ENCODE measurements at regions not wholly inside any gene's neighbourhood (a gene's known extent, or its start where the extent isn't known, plus 50 kb on each side); places are given as distances from the start of the nearest gene placed in this dataset.
"Not testable (repeated sequence)": the region's sequence is repeated elsewhere in the genome, so short reads cannot be mapped to it uniquely, and the experiment has no call there.

DNA sequence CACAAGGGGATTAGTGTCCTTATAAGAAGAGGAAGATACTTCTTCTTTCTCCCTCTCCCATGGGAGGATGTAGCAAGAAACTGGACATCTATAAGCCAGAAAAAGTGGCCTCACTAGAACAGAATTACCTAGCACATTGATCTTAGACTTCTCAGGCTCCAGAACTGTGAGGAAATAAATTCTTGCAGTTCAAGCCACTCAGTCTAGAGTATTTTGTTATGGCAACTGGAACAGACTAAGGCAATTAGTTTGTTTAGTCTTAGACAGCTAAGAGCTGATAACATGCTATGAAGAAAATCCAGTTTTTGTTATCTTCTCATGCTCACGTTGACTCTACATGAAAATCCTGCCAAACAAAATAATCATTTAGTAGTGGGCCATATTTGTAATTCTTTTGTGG is 627.6 kb upstream of the PHF14 start:
- no peak for DNase-seq

DNA sequence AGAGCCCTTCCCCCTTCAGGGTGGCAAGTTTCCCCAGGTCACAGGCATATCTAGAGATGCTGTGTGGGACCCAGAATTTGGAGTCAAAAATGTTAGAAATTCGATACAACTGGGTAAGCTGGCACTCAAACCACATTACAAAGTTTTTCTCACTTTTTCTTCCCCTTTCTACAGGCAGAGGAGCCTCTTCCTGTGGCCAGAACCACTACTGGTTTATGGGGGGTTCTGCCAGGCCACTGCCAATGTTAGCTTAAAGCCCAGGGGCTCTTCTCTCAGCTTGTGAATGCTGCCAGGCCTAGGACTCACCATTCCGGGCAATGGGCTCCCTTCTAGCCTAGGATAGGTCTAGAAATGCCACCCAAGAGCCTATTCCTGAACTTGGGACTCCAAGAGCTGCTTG is 617.9 kb upstream of the PHF14 start:
- no peak for DNase-seq

DNA sequence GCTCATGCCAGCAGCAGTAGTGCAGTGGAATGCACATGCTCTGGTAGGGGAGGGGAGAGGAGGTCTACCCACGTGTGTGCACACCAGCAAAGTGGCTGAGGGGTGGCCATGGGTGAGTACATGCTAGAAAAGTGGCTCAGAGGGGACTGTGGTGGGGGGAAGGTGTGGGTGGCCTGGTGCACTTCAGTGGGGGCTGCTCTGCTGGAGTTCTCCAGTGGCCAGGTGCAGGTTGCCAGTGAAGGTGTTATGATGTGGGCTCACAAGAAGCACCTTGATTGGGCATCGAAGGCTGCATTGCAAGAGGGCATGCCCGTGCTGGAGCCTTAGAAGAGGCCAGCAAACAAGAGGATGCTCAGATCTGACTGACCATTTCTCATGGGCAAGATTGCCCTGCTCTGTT is 613.6 kb upstream of the PHF14 start:
- DNase-seq = no peak

DNA sequence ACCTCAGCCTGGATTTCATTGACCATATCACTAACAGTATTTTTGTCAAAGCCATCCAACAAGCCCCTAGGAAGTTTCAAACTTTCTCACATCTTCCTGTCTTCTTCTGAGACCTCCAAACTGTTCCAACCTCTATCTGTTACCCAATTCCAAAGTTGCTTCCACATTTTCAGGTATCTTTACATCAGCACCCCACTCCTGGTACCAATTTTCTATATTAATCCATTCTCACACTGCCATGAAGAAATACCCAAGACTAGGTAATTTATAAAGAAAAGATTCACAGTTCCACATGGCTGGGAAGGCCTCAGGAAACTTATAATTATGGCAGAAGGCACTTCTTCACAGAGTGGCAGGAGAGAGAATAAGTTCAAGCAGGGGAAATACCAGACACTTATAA is 571.9 kb upstream of the PHF14 start:
- DNase-seq = no peak

DNA sequence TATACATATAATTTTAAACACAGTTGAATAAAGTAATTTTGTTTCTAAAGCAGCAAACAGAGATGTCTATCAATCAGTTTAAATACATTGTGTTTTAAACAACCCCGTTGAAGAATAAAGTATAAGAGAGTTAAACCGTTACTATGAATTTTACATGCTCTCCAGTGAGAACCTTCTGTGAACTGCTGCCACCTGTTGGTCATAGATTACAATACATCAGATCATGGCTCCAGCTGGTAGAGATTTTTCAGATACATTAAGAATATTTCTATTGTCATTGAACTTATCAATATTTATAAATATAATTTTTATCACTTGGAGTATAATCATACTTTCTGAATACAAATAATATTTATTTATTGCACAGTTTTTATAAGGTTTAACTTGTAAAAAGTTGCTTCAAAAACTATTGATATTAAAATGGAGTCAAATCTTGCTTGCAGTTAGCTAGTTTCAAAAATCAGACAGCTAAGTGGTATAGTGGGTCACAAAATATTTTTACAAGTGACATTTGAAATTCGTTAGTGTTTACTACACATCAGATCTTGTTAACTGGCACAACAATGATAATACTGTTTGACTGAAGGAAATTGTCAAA is 561.2 kb upstream of the PHF14 start:
- no peak for DNase-seq

DNA sequence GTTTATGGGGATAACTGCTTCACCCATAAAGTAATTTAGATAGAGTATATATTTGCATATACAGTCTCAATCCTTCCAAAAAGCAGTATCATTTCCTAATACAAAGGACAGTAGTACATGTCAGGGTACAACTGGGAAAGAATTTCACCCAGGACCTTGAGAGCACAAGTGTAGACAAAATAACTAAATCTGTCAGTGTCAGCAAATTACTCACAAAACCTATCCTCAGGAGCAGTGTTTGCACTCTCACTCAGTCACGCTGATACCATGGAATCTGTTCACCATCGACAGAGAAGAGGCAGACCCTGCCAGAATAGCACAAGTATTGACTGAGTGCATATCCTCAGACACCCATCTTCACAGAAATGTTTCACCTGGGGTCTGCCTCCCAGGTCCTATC is 554.7 kb upstream of the PHF14 start:
- DNase-seq = no peak

DNA sequence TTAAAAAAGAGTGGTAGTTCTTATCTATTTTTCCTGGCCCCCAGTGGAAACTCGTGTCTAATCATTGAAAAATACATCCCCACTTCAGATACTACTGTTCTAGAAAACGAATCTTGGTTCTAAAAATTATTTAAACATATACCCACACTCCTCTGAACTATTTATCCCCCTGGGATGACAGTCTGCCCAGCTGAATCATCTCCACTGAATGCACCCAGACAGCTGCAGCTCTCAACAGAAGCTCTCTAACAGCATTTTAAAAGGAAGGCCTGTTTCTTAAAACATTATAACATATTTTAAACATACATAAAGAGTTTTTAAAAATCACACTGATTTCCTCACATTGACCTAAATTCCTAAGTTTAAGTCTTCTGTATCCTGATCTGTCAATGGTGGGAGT is 544.6 kb upstream of the PHF14 start:
- DNase-seq = no peak

DNA sequence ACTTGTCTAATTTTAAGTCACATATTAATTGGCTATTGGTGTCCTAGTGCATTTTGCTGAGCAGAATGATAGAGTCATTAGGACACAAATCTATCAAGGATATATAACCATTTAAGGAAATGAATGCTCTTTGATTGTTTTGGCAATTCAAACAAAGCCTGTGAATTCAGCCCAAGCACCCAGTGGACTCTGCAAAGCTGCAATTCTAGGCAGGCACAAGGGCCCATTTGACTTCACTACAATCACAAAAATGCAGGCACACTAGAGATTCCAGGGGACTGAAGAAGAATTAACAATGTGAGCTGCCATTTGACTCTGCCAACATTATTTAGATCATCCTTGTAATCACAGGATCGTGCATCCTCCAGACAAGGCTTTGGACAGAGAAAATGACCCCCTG is 544.2 kb upstream of the PHF14 start:
- no peak for DNase-seq

DNA sequence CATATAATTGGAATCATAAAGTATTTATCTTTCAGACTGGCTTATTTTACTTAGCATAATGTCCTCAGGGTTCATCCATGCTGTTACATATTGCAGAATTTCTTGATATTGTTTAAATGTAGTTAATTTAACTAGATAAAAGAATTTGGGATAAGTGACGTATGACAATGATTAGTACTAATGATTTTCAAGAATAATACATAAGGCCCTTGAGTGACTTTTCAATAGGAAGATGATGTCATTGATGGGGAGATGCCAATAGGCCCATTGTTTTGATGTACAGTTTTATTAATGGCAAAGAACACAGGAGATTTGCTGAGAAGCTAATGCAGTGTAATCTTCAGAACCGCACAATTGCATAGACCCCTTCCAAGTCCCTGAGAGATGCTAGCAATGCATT is 537.4 kb upstream of the PHF14 start:
- no peak for DNase-seq

DNA sequence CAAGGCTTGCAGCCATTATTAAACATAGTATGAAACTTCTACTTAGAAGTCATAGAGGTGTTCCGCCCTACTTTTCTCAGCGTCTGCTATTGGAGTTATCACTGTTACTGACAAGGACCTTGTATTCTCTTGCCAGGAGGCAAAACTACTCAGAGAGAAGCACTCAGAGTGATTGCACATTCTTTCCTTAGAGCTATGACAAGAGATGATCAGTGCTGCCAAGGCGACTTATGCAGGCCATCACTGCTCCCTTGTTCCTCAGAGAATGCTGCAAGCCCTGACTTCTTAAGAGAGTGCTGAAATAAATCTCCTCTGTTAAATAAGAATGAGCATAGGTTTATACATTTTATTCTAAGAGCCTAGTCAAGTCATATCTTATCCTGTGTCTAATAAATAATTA is 534.6 kb upstream of the PHF14 start:
- no peak for DNase-seq

DNA sequence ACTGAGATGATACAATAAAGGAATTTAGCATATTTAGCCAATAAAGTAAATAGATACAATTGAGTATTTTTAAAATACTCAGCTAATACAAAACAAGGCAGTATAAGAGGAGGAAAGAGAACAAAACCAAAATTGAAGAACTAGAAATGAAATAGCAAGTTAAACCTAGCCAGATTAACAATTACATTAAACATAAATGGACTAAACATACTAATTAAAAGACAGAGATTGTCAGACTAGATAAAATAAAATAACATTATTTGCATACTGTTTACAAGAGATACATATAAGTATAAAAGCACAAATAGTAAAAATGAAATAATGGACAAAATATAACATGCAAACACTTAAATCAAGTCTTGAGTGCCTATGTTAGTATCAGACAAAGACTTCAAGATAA is 517.7 kb upstream of the PHF14 start:
- no peak for DNase-seq

DNA sequence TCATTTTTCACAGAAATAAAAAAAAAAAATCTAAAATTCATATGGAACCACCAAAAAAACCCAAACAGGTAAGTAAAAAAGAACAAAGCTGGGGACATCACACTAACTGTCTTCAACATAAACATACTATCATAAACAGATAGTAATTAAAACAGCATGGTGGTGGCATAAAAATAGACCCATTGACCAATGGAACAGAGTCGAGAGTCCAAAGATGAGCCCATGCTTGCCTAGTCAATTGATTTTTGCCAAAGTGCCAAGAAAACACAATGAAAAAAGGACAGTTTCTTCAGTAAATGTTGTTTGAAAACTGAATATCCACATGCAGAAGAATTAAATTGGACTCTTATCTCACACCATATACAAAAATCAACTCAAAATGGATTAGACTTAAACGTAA is 513.2 kb upstream of the PHF14 start:
- no peak for DNase-seq

DNA sequence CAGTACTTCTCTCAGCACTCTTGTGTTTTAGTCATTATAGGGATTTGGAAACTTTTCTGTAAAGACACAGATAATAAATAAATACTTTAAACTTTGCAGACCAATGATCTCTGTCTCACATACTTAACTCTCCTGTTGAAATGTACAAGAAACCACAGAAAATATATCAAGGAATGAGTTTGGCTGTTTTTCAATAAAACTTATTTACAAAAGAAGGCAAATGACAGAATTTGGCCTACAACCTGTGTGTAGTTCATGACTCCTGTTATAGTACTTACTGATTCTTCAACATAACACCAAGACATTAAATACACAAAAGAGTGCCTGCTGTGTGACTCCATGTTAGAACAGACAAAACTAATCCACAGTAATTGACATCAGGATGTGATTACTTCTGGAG is 510.0 kb upstream of the PHF14 start:
- DNase-seq = no peak

DNA sequence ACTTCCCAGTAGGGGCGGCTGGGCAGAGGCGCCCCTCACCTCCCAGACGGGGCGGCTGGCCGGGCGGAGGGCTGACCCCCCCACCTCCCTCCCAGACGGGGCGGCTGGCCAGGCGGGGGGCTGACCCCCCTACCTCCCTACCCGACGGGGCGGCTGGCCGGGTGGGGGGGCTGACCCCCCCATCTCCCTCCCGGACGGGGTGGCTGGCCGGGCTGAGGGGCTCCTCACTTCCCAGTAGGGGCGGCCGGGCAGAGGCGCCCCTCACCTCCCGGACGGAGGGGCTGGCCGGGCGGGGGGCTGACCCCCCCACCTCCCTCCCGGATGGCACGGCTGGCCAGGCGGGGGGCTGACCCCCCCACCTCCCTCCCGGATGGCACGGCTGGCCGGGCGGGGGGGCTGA is 508.1 kb upstream of the PHF14 start:
- not testable (repeated sequence) for DNase-seq

DNA sequence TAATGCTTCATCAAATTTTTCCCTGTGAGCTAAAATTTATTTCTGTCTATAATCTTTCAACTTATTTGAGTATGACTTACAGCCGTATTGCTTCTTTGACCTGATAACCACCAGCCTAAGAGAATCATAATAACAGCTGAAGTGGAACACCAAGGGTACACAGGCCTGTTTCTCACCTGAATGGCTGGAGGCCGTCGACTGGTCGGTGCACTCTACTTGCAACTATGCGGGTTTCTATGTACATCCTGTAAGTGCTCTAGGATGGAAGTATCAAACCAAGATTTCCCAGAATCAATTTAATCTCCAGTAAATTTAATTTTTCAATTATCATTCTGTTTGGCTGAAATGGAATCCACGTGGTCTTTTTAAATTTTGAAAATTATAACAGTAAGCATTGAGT is 504.8 kb upstream of the PHF14 start:
- no peak for DNase-seq

DNA sequence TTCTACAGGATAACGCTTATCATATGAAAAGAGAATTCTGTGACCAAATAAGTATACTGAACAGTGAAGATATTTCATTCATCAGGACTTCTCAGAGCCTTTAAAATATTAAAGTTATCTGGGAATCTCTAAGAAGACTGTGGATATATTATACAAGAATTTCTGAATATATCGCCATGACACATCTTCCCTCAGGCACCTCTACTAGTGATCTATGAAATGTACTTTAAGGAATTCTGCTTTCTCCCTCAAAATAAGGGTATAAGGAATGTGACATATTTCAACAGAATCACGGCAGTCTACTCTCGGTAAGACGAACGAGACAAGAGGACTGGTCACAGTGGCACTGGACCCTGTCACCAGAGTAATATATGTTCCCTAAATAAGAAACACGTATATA is 504.2 kb upstream of the PHF14 start:
- DNase-seq = no peak

DNA sequence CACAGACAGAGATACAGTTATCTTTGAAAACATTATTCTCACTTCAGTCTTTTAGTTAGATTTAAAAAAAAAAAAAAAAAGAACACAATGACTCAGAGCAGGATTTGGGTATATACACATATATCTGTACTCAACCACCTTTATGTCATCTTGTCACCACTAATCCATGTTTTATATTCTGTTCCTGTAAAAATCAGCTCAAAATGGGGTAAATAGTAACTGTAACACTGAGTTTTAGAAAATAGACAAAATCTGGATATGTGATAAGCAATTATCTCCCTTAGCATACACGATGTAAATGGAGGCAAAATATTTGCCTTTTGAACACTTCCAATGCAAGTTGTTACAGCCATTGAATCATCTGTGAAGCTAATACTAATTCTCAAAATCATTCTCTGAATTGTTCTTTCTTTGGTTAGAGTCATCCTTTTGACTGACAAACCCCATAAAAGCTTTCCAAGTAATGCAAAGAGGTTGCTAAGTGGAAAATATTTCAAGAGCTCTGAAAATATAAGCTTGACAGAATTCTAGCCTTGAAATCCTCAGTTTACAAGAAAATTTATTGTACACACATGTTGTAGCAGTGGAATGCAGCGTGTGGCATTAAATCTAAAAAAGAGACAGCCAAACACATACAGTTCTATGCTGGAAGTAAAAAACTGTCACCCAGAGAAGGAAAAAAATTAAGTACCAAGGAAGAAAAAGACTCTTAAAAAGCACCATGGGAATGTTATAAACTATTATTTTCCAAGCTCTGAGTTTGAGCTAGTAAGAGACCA is 502.2 kb upstream of the PHF14 start:
- no peak for DNase-seq

DNA sequence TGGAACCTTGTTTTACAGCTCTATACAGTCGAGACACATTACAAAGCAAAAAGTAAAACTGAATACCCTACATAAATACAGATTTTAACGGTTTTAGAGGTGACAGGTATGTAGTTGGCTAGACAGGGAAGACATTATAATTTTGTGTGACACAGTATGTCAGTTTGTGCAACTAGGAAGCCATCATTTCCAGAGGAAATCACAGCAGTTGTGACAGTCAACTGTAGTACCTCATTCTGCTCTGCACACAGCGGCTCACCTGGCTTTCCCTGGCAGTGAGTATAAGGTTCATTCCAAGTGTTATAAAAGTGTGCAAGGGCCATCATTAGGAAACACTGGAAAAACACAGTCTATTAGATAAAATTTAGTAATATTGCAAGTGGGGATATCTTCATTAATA is 501.6 kb upstream of the PHF14 start:
- no peak for DNase-seq

DNA sequence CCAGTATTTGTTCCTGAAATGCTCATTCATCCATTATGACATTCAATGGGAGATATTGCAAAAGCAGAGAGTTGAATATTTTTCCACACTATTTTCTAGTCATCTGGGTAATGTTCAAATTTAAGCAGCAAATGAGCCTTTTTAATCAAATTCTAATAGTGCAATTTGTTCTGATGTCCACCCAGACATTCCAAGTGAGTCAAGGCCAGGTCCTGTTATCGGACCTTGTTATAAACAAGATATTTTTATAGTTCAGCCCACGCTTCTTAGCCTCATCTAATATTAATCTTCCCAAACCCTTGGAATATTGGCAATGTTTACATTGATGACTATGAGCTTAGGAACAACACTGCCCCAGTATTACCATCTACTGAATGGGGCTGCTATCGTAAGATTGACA is 500.1 kb upstream of the PHF14 start:
- no peak for DNase-seq

DNA sequence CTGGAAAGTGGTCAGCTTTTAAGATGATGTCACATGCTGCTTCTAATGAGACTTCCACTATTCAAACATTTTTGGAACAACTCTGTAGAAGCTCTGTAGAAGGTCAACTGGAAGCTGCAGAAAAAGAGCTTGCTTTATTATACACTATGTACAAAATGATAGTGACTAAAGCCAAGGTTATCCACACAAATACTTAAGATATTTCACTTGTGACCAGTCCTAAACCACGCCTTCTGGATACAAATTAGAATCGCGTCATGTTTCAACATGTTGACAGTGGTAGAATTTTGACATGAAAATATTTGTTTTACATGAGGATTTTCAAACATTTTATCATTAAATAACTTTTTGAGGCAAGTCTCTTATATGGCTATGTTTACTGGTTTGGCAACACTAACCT is 499.6 kb upstream of the PHF14 start:
- no peak for DNase-seq

DNA sequence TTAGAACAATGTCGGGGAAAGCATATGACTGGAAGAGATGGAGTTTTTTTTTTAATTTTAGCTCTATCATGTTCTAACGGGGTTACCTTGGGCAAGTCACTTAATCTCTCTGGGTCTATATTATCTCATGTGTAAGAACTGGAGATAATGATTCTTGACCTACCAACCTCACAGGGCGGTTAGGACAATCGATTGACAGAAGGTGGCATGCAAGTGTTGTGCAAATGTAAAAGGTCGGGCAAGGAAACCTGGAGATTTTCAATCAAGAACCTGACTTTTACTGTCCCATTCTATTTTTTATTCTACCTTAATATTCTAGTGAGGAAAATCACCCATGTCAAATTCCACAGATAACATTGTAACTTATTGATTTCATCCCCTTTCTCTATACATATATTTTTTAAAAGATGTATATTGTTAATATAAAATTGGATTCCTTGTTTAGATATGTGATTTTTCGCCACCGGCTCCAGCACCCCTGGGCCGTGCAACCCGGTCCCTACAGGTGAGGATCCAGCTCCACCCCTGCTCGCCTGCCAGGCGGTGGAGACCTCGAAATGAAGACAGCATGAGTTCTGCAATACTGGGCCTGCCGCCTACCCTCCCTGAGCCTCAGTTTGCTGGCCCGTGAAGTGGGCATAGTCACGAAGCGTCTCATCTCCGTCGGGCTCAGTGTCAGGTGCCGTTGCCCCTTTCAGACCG is 497.6 kb upstream of the PHF14 start:
- DNase-seq = no peak

DNA sequence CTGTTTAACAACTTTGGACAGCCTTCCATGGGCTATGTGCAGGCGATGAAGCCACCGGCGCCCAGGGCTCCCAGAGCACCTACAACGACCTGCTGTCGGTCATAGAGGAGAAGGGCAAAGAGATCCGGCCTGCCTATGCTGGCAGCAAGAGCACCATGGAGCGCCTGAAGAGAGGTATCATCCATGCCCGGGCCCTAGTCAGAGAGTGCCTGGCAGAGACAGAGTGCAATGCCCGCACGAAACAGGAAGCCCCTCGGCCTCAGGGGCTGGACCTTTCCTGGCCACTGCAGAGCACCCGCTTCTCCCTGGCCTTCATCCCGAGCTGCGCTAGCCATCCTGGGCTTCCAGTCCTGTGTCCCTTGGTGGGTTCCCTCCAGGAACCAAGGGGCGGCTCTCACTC is 497.0 kb upstream of the PHF14 start:
- DNase-seq = no peak

DNA sequence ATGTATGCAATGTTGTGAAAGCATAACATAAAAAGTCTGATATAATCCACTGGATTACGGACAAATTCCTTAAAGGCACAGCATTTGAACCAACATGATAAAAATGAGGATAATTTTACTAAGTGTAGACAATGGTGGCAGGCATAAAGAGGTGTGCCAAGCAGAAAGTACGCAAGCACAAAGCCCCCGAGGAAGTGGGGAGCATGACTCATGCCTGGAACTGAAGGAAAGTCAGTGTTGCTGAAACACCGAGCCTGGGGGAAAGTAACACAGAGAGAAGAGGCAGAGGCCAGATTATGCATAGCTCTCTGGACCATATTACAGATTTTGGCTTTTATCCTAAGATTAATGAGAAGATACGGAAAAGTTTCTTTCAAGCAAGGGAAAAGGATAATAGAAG is 490.0 kb upstream of the PHF14 start:
- no peak for DNase-seq

DNA sequence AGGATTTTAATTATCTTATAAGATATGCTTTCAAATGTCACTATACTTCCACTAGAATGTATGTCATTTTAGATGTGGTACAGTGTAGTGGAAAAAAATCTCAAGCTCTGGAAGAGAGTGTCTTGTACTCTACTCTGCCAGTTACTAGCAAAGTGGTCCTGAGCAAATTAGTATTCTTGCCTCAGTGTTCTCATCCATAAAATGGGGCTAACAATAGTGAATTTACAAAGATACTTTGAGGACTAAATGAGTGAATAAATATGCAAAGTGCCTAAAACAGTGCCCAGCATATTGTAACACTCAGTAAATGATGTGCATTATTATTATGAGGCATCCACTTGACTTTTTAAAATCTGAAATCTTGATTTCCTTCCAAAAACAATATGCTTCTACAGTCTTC is 488.9 kb upstream of the PHF14 start:
- DNase-seq = no peak

All from left hindlimb (tissue), 1 donor.